Effector memory CD8-positive, alpha-beta T cell (primary cell): ENCODE measurements at regions not wholly inside any gene's neighbourhood (a gene's known extent, or its start where the extent isn't known, plus 50 kb on each side); places are given as distances from the start of the nearest gene placed in this dataset.

ENCODE experiments used
- ATAC-seq: fragments of 150-1000 bp; cut with Tn5 transposase; replicated peaks from 2 replicates; pipeline ENCODE4 v1.10.0; 2021; ENCODE audit warnings: mild to moderate bottlenecking, moderate library complexity
- DNase-seq, 3 experiments: peaks; one replicate each; pipeline ENCODE4 v3.0.0; 2021
- H3K27ac Mint-ChIP-seq, 2 donors: one replicate each; pipeline ENCODE4 v1.8.0; 2022; ENCODE audit warnings: mild to moderate bottlenecking in 2 of 2, mixed read lengths in 2 of 2, moderate library complexity in 2 of 2
- H3K27me3 Mint-ChIP-seq, 2 donors: one replicate each; pipeline ENCODE4 v1.8.0; 2022; ENCODE audit warnings: mixed read lengths in 2 of 2
- H3K36me3 Mint-ChIP-seq: one replicate; pipeline ENCODE4 v1.8.0; 2022; ENCODE audit warnings: mild to moderate bottlenecking, moderate library complexity, mixed read lengths; ENCODE audit not compliant: insufficient read depth
- H3K4me1 Mint-ChIP-seq, 2 donors: one replicate each; pipeline ENCODE4 v1.8.0; 2022; ENCODE audit warnings: low read depth in 2 of 2, mixed read lengths in 2 of 2
- H3K4me3 Mint-ChIP-seq, 2 donors: one replicate each; pipeline ENCODE4 v1.8.0; 2022; ENCODE audit warnings: mild to moderate bottlenecking in 2 of 2, mixed read lengths in 2 of 2, moderate library complexity in 2 of 2
- H3K9me3 Mint-ChIP-seq, 2 donors: one replicate each; pipeline ENCODE4 v1.8.0; 2022; ENCODE audit warnings: mixed read lengths in 2 of 2

GRCh38 chr10:111498560-111498959 is 421.7 kb downstream of the ADRA2A start:
- no peaks in the 10 kb centered on the region for H3K4me1 Mint-ChIP-seq
- no peaks in the 10 kb centered on the region for H3K36me3 Mint-ChIP-seq
- no peak overlapping the region for H3K27ac Mint-ChIP-seq
- H3K9me3 Mint-ChIP-seq = peaks cover 0 to 2% of the 10 kb centered on the region in 2 donors
- no peak for ATAC-seq
- no peak overlapping the region for H3K4me3 Mint-ChIP-seq
- DNase-seq = no peak
- H3K27me3 Mint-ChIP-seq = peaks cover 24 to 35% of the 10 kb centered on the region in 2 donors

DNA sequence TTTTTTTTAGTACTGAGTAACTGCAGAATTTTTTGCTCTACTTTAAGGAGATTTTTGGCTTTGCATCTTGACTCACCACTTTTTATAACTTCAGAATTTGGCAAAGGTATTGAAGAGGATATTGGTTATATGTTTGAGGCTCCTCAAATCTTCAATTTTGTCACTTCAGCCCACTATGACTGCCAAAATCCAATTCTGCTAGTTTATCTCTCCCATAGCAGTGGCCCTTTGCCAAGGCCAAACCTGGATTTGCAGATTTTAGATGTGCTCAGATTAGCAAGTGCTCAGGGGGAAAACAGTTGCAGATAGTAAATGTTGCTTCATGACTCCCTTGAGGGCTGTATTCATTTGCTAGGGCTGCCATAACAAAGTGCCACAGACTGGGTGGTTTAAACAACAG is 427.5 kb downstream of the ADRA2A start:
- ATAC-seq (no peak), DNase-seq (no peak)
- Mint-ChIP-seq H3K36me3 (no peaks in the 10 kb centered on the region), H3K4me1 (no peaks in the 10 kb centered on the region), H3K27me3 (peaks cover 2 to 6% of the 10 kb centered on the region in 2 donors), H3K9me3 (peaks cover 0 to 2% of the 10 kb centered on the region in 2 donors), H3K4me3 (no peak overlapping the region), H3K27ac (no peak overlapping the region)

- Mint-ChIP-seq H3K9me3 (peaks cover 0 to 2% of the 10 kb centered on the region in 2 donors), H3K27me3 (peaks cover 6 to 8% of the 10 kb centered on the region in 2 donors), H3K4me3 (no peak overlapping the region), H3K36me3 (no peaks in the 10 kb centered on the region), H3K27ac (no peak overlapping the region), H3K4me1 (no peaks in the 10 kb centered on the region)
- DNase-seq (no peak), ATAC-seq (no peak)
These were observed 429.6 kb downstream of the ADRA2A start for GRCh38 chr10:111506266-111507034.

DNA sequence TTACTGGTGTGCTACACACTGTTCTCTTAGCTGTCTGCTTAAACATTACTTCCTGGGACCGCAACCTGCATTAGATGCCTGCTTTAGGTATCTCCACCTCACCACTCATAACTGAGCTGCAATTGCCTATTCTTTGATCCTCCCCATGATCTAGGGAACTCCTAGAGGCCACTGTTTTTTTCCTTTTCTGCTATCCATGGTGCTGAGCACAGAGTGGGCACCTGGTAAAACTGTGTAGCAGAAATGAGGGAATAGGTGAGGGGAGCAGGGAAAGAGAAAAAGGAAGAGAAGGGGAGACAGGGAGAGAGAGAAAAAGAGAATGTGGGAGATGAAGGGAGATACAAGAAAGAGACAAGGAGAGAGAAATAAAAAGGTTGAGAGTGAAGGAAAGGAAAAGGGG is 434.9 kb downstream of the ADRA2A start:
- no peak for DNase-seq

GRCh38 chr10:111515264-111515663 is 438.4 kb downstream of the ADRA2A start:
- H3K27me3 Mint-ChIP-seq = peaks cover 0 to 2% of the 10 kb centered on the region in 2 donors
- ATAC-seq = no peak

More for the DNA sequence above, 434.9 kb downstream of the ADRA2A start:
- no peaks in the 10 kb centered on the region for H3K9me3 Mint-ChIP-seq
- H3K36me3 Mint-ChIP-seq = no peaks in the 10 kb centered on the region
- H3K4me1 Mint-ChIP-seq = no peaks in the 10 kb centered on the region
- H3K4me3 Mint-ChIP-seq = no peak overlapping the region
- H3K27me3 Mint-ChIP-seq = peaks cover 6 to 8% of the 10 kb centered on the region in 2 donors
- ATAC-seq = no peak
- H3K27ac Mint-ChIP-seq = no peak overlapping the region

DNA sequence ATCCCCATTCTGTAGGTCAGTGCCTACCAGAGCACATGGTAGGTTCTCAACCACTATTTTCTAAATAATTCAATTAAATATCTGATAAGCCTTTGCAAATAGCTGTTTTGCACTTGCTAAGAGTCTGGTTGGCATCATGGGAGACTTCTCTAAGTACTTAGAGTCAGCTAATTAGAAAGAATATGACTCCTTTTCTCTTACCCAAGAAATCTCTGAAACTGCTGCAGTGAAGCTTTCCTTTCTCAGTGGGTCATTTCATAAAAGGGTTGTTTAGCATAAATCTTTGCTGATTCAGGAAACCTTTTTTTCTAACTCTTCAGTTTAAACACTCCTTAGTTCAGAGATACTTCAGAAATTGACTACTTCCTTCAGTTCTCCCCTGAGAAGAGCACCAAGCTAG is 438.9 kb downstream of the ADRA2A start:
- Mint-ChIP-seq H3K27me3 (no peaks in the 10 kb centered on the region), H3K36me3 (no peaks in the 10 kb centered on the region), H3K27ac (no peak overlapping the region), H3K4me3 (no peak overlapping the region), H3K9me3 (no peaks in the 10 kb centered on the region), H3K4me1 (no peaks in the 10 kb centered on the region)
- ATAC-seq (no peak), DNase-seq (no peak)

More at GRCh38 chr10:111515264-111515663, 438.4 kb downstream of the ADRA2A start:
- DNase-seq = no peak
- H3K4me3 Mint-ChIP-seq = no peak overlapping the region
- no peaks in the 10 kb centered on the region for H3K4me1 Mint-ChIP-seq
- no peak overlapping the region for H3K27ac Mint-ChIP-seq
- no peaks in the 10 kb centered on the region for H3K36me3 Mint-ChIP-seq
- no peaks in the 10 kb centered on the region for H3K9me3 Mint-ChIP-seq

GRCh38 chr10:111516144-111516543 is 439.3 kb downstream of the ADRA2A start:
- H3K27me3 Mint-ChIP-seq = no peaks in the 10 kb centered on the region
- no peak overlapping the region for H3K27ac Mint-ChIP-seq
- H3K9me3 Mint-ChIP-seq = no peaks in the 10 kb centered on the region
- no peaks in the 10 kb centered on the region for H3K4me1 Mint-ChIP-seq
- no peaks in the 10 kb centered on the region for H3K36me3 Mint-ChIP-seq
- no peak overlapping the region for H3K4me3 Mint-ChIP-seq
- no peak for DNase-seq
- ATAC-seq = no peak

- no peaks in the 10 kb centered on the region for H3K4me1 Mint-ChIP-seq
- H3K9me3 Mint-ChIP-seq = no peaks in the 10 kb centered on the region
- H3K4me3 Mint-ChIP-seq = no peak overlapping the region
- H3K27ac Mint-ChIP-seq = no peak overlapping the region
- DNase-seq (no peak), ATAC-seq (no peak)
- H3K27me3 Mint-ChIP-seq = no peaks in the 10 kb centered on the region
- no peaks in the 10 kb centered on the region for H3K36me3 Mint-ChIP-seq
These were observed 445.3 kb downstream of the ADRA2A start for GRCh38 chr10:111522141-111522540.

- H3K27me3 Mint-ChIP-seq = no peaks in the 10 kb centered on the region
- no peak for ATAC-seq
- H3K4me1 Mint-ChIP-seq = no peaks in the 10 kb centered on the region
These were observed 445.7 kb downstream of the ADRA2A start for GRCh38 chr10:111522551-111522950.

DNA sequence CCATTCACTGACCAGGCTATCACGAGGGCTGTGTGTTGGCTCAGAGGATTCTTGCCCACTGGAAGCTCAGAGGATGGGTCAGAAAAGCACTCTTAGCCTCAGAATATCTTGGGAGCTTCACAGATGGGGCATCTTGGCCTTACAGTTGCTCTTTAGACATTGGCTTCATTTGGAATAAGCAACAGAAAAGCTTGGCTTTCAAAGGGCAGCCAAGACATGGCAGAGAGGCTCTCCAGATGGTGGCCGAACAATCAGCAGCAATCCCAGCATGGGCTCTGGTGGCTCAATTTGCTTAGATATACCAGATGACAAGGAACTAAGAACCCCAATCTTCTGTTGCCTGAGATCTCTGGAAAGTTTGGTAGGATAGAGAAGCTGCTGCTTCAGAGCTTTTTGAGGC is 446.2 kb downstream of the ADRA2A start:
- Mint-ChIP-seq H3K4me1 (no peaks in the 10 kb centered on the region), H3K36me3 (no peaks in the 10 kb centered on the region), H3K27ac (no peak overlapping the region), H3K27me3 (peaks cover 0 to 4% of the 10 kb centered on the region in 2 donors), H3K9me3 (no peaks in the 10 kb centered on the region), H3K4me3 (no peak overlapping the region)
- ATAC-seq (no peak), DNase-seq (no peak)

More at GRCh38 chr10:111522551-111522950, 445.7 kb downstream of the ADRA2A start:
- H3K9me3 Mint-ChIP-seq = no peaks in the 10 kb centered on the region
- no peak overlapping the region for H3K27ac Mint-ChIP-seq
- no peaks in the 10 kb centered on the region for H3K36me3 Mint-ChIP-seq
- no peak overlapping the region for H3K4me3 Mint-ChIP-seq
- DNase-seq = no peak

DNA sequence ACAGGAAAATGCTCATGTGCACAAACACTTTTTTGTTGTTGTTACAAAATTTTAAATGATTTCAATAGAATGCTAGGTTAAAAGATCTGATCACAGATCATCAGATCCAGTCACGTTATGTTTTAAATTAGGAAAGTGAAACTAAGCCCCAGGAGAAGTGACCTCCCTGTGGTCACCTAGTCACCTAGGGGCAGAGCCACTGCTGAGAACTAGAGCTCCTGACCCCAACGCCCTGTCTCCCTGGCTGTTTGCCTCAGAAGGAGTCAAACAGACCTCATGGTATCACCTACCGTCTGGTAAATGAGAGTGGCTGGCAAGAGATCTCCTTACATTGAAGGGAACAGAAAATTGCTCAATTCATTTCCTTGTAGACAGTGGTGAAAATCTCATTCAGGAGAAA is 447.3 kb downstream of the ADRA2A start:
- no peaks in the 10 kb centered on the region for H3K4me1 Mint-ChIP-seq
- H3K27ac Mint-ChIP-seq = no peak overlapping the region
- no peak overlapping the region for H3K4me3 Mint-ChIP-seq
- no peaks in the 10 kb centered on the region for H3K9me3 Mint-ChIP-seq
- no peak for ATAC-seq
- peaks cover 0 to 5% of the 10 kb centered on the region in 2 donors for H3K27me3 Mint-ChIP-seq
- DNase-seq = no peak
- H3K36me3 Mint-ChIP-seq = no peaks in the 10 kb centered on the region

DNA sequence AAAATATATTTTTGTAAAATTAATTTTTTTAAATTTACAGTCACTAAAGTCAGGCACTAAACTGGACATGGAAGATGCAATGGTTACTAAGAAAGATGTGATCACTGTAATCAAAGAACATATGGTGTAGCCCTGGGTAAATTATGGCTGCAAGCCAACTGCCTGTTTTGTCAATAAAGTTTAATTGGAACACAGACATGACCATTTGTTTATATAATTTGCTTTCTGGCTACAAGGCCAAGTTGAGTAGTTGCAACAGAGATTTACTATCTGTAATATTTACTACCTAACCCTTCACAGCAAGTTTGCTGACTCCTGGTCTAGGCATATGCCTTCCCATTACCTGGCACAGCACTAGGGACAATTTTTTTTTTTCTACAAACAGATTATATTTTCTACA is 448.9 kb downstream of the ADRA2A start:
- Mint-ChIP-seq H3K27me3 (peaks cover 0 to 5% of the 10 kb centered on the region in 2 donors), H3K4me1 (no peaks in the 10 kb centered on the region), H3K4me3 (no peak overlapping the region), H3K27ac (no peak overlapping the region), H3K9me3 (no peaks in the 10 kb centered on the region), H3K36me3 (no peaks in the 10 kb centered on the region)
- ATAC-seq (no peak), DNase-seq (no peak)

- DNase-seq (no peak), ATAC-seq (no peak)
- Mint-ChIP-seq H3K4me1 (no peaks in the 10 kb centered on the region), H3K9me3 (peaks cover 0 to 3% of the 10 kb centered on the region in 2 donors), H3K36me3 (no peaks in the 10 kb centered on the region), H3K27me3 (peaks cover 9 to 10% of the 10 kb centered on the region in 2 donors), H3K27ac (no peak overlapping the region), H3K4me3 (no peak overlapping the region)
These were observed 454.9 kb downstream of the ADRA2A start for GRCh38 chr10:111531690-111532089.

- H3K36me3 Mint-ChIP-seq = no peaks in the 10 kb centered on the region
- peaks cover 9 to 10% of the 10 kb centered on the region in 2 donors for H3K27me3 Mint-ChIP-seq
- no peaks in the 10 kb centered on the region for H3K4me1 Mint-ChIP-seq
- ATAC-seq = no peak
- H3K9me3 Mint-ChIP-seq = peaks cover 0 to 3% of the 10 kb centered on the region in 2 donors
- H3K27ac Mint-ChIP-seq = no peak overlapping the region
- H3K4me3 Mint-ChIP-seq = no peak overlapping the region
- DNase-seq = no peak
These were observed 455.3 kb downstream of the ADRA2A start for GRCh38 chr10:111532139-111532538.
